ENCODE measurements at regions not wholly inside any gene's neighbourhood (a gene's known extent, or its start where the extent isn't known, plus 50 kb on each side); places are given as distances from the start of the nearest gene placed in this dataset.

DNA sequence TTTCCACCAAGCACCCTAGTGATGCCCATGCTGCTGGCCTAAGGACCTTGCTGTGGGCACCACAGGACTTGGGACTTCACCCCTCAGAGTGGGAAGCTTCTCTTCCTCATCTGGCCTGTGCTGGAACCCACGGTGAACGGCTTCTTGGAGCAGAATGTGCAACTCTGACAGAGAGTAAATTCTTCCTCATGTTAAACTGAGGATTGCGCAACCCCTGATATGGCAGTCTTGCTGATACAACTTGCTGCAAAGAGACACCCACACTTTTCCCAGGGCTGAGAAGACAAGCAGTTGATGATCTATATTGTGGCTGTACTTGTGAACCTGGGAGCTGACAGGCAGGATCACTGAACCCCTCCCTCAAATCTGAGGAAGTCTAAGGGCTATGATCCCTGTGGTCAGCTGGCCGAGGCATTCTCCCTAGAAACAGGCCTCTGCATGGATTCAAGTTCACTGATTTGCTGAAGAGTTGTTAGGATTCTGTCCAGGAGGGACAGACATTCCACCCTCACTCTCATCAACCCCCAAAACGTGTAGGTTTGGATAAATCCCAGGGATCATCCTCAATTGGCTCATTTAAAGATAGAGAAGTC, 307.2 kb downstream of the MTRR start:
- no peaks in the 10 kb centered on the region for H3K9me3 ChIP-seq (replicated peaks in 1 of 3)
- TF ChIP-seq, protein P1, sequence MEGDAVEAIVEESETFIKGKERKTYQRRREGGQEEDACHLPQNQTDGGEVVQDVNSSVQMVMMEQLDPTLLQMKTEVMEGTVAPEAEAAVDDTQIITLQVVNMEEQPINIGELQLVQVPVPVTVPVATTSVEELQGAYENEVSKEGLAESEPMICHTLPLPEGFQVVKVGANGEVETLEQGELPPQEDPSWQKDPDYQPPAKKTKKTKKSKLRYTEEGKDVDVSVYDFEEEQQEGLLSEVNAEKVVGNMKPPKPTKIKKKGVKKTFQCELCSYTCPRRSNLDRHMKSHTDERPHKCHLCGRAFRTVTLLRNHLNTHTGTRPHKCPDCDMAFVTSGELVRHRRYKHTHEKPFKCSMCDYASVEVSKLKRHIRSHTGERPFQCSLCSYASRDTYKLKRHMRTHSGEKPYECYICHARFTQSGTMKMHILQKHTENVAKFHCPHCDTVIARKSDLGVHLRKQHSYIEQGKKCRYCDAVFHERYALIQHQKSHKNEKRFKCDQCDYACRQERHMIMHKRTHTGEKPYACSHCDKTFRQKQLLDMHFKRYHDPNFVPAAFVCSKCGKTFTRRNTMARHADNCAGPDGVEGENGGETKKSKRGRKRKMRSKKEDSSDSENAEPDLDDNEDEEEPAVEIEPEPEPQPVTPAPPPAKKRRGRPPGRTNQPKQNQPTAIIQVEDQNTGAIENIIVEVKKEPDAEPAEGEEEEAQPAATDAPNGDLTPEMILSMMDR (IDR thresholded peaks at IDR 0.05): no peak
- 50 to 62% (median 59%) methylated on average over 5 of the region's 5 CpGs for whole genome bisulfite sequencing, 4 donors
- no peaks in the 10 kb centered on the region for H3K36me3 ChIP-seq (replicated peaks in 1 of 2)
- no peaks in the 10 kb centered on the region for H3K4me1 ChIP-seq (replicated peaks in 1 of 2)
- intact Hi-C loops (cut with DNase I): no loop called here
- no peak overlapping the region for H3K4me3 ChIP-seq
- DNase-seq: peak in 3 of 7 donors; percentile 16 to 19 (median 18)
- no peak overlapping the region for H3K27ac ChIP-seq
- H3K27me3 ChIP-seq: no peaks in the 10 kb centered on the region

DNA sequence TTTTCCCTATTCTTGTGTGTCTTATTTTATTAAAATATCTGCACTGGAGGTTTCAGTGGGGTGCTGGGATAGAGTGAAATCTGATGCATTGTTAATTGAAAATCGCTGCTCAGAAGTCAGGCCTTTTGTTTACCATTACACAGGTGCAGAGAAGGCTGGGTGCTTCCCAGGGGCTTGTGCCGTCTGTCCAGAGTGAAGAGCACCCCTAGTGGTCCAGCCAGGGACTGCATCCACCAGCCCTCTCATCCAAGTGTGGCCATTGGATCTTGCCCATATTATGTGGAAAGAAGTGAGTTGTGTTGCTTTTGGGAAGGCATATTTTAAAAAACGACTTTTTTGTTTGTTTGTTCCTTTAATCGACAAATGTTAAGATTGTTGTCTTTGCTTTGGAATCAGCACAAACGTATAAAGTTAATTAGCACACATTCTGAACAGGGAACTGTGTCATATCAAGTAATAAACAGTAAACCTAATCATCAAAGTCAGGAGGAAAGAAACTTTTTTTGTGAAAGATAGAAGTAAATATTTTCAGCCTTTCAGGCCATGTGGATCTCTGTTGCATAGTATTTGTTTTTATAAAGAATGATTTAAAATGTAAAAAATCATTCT, 315.6 kb downstream of the MTRR start:
- peak; percentile 26 to 62 (median 45) for DNase-seq
- no peaks in the 10 kb centered on the region for H3K9me3 ChIP-seq (replicated peaks in 1 of 3)
- WGBS, 4 donors: 25 to 39% (median 32%) methylated on average over 5 of the region's 5 CpGs
- no peaks in the 10 kb centered on the region for H3K4me1 ChIP-seq (replicated peaks in 1 of 2)
- H3K27ac ChIP-seq: no peak overlapping the region
- no peak overlapping the region for H3K4me3 ChIP-seq
- H3K36me3 ChIP-seq (replicated peaks in 1 of 2): no peaks in the 10 kb centered on the region
- no peak for TF ChIP-seq POLR2A (IDR thresholded peaks at IDR 0.05)
- TF ChIP-seq, protein P1 (IDR thresholded peaks at IDR 0.05): peak; percentile 27 to 66 (median 54)
- intact Hi-C loops (cut with DNase I): no loop called here
- H3K27me3 ChIP-seq: no peaks in the 10 kb centered on the region

DNA sequence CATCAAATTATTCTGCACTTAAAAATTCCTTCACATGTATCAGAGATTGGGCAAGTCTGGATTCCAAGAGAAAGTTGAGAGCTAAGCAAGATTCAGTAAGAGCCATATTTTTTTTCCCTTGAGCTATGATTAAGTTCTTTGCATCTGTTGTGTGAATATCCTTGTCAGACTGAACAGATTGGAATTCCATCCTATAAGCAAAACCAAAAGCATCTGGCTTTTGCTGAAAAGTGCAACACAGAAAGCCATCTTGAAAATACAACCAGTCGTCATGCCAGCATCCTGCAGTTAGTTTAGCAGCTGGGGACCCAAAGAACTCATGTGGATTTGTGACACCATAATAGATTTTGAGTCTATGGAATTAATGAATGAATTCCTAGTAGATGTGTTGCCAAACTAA, 316.9 kb downstream of the MTRR start:
- Histone ChIP-seq H3K27ac (no peak overlapping the region), H3K4me1 (replicated peaks in 1 of 2) (no peaks in the 10 kb centered on the region), H3K36me3 (replicated peaks in 1 of 2) (no peaks in the 10 kb centered on the region), H3K4me3 (no peak overlapping the region), H3K27me3 (no peaks in the 10 kb centered on the region), H3K9me3 (replicated peaks in 1 of 3) (no peaks in the 10 kb centered on the region)
- DNase-seq: no peak
- TF ChIP-seq, protein P1 (IDR thresholded peaks at IDR 0.05): no peak
- TF ChIP-seq POLR2A (IDR thresholded peaks at IDR 0.05): no peak
- intact Hi-C loops (cut with DNase I): no loop called here
- WGBS, 4 donors: 65 to 86% (median 75%) methylated on average over 1 of the region's 1 CpG

DNA sequence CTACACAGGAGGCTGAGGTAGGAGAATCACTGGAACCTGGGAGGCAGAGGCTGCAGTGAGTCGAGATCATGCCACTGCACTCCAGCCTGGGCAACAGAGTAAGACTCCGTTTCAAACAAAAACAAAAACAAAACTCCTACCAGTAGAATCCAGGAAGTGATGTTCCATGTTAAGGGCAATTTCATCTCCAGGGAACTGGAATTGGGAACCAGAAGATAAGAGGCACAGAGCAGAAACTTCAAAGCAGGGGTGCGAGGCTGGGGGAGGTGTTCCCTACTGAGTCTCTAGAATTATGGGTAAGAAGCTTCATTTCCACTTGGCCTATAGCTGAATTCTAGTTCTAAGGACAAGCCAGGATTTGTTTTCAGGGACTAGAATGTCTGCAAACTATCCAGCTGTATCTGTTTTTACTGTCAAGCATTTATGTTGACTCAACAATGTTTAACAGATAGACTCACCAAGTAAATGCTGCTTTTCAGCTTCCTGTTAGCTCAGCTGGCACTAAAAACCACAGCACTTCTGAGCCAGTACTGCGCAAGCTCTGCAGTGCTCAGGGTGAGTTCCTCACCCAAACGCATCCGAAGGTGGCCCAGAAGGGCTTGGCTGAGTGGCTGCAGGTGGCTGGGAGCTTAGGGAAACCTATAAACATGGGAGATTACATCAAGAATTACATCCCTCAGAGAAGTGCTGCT, 320.1 kb downstream of the MTRR start:
- no peak for DNase-seq
- no peak for TF ChIP-seq POLR2A (IDR thresholded peaks at IDR 0.05)
- TF ChIP-seq, protein P1 (IDR thresholded peaks at IDR 0.05): no peak
- no peaks in the 10 kb centered on the region for H3K27me3 ChIP-seq
- H3K27ac ChIP-seq: no peak overlapping the region
- H3K9me3 ChIP-seq (replicated peaks in 1 of 3): no peaks in the 10 kb centered on the region
- H3K4me3 ChIP-seq: no peak overlapping the region
- WGBS, 4 donors: 57 to 68% (median 63%) methylated on average over 6 of the region's 6 CpGs
- no peaks in the 10 kb centered on the region for H3K4me1 ChIP-seq (replicated peaks in 1 of 2)
- H3K36me3 ChIP-seq (replicated peaks in 1 of 2): no peaks in the 10 kb centered on the region
- intact Hi-C loops (cut with DNase I): no loop called here
